ENCODE measurements at regions not wholly inside any gene's neighbourhood (a gene's known extent, or its start where the extent isn't known, plus 50 kb on each side); places are given as distances from the start of the nearest gene placed in this dataset.

DNA sequence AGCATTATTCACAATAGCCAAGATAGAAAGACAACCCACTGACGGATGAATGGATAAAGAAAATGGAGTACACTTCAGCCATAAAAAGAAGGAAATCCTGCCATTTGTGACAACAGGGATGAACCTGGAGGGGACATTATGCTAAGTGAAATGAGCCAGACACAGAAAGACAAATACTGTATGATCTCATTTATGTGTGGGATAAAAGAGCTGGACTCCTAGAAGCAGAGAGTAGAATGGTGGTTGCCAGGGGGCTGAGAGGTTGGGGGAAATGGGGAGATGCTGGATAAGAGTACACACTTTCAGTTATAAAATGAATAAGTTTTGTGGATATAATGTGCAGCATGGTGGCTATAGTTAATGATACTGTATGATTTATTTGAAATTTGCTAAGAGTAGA lies 124.4 kb downstream of the SEC23IP start:
- 100% methylated on average over 1 of the region's 1 CpG for WGBS (ENCODE audit: low lambda C conversion rate, missing lambda C conversion rate)
- no peak overlapping the region for H2AFZ ChIP-seq
- no peak overlapping the region for H3K4me2 ChIP-seq
- no peak for DNase-seq (ENCODE audit: low spot score)
- H4K20me1 ChIP-seq (ENCODE audit: insufficient read depth, poor library complexity, severe bottlenecking), result no peaks in the 10 kb centered on the region
- no peak overlapping the region for H3K4me3 ChIP-seq
- no peaks in the 10 kb centered on the region for H3K27me3 ChIP-seq
- H3K9me3 ChIP-seq (ENCODE audit: low read depth), result no peaks in the 10 kb centered on the region
- no peaks in the 10 kb centered on the region for H3K79me2 ChIP-seq
- H3K9me2 ChIP-seq (replicated peaks; ENCODE audit: insufficient read depth), result no peaks in the 10 kb centered on the region
- H3K4me1 ChIP-seq (ENCODE audit: insufficient read depth), result no peaks in the 10 kb centered on the region
- no peaks in the 10 kb centered on the region for H3K36me3 ChIP-seq (replicated peaks; ENCODE audit: insufficient read depth, low read depth)
- no peak overlapping the region for H3K27ac ChIP-seq
- TF ChIP-seq EZH2phosphoT487 (IDR thresholded peaks at IDR 0.05; ENCODE audit: low read depth, severe bottlenecking, unreplicated experiment), result no peak
- no peak for TF ChIP-seq CTCF (IDR thresholded peaks at IDR 0.05; ENCODE audit: poor library complexity)
- no peak for TF ChIP-seq EZH2 (IDR thresholded peaks at IDR 0.05; ENCODE audit: borderline replicate concordance)

GRCh38 chr10:120017733-120018417 lies 125.3 kb downstream of the SEC23IP start:
- no peak for DNase-seq (ENCODE audit: low spot score)
- TF ChIP-seq EZH2 (IDR thresholded peaks at IDR 0.05; ENCODE audit: borderline replicate concordance) (no peak), CTCF (IDR thresholded peaks at IDR 0.05; ENCODE audit: poor library complexity) (no peak), EZH2phosphoT487 (IDR thresholded peaks at IDR 0.05; ENCODE audit: low read depth, severe bottlenecking, unreplicated experiment) (no peak)
- H3K4me3 ChIP-seq, result no peak overlapping the region

GRCh38 chr10:120018695-120019094 lies 126.2 kb downstream of the SEC23IP start:
- Histone ChIP-seq H2AFZ (no peak overlapping the region), H3K4me1 (ENCODE audit: insufficient read depth) (no peaks in the 10 kb centered on the region), H3K36me3 (replicated peaks; ENCODE audit: insufficient read depth, low read depth) (no peaks in the 10 kb centered on the region), H3K27me3 (no peaks in the 10 kb centered on the region), H3K4me2 (no peak overlapping the region), H3K27ac (no peak overlapping the region), H3K4me3 (no peak overlapping the region), H4K20me1 (ENCODE audit: insufficient read depth, poor library complexity, severe bottlenecking) (no peaks in the 10 kb centered on the region), H3K79me2 (no peaks in the 10 kb centered on the region), H3K9me2 (replicated peaks; ENCODE audit: insufficient read depth) (no peaks in the 10 kb centered on the region), H3K9me3 (ENCODE audit: low read depth) (no peaks in the 10 kb centered on the region)
- WGBS (ENCODE audit: low lambda C conversion rate, missing lambda C conversion rate), result 93% methylated on average over 5 of the region's 5 CpGs
- DNase-seq (ENCODE audit: low spot score), result no peak
- TF ChIP-seq CTCF (IDR thresholded peaks at IDR 0.05; ENCODE audit: poor library complexity) (no peak), EZH2phosphoT487 (IDR thresholded peaks at IDR 0.05; ENCODE audit: low read depth, severe bottlenecking, unreplicated experiment) (no peak), EZH2 (IDR thresholded peaks at IDR 0.05; ENCODE audit: borderline replicate concordance) (no peak)

More at GRCh38 chr10:120017733-120018417, 125.3 kb downstream of the SEC23IP start:
- no peaks in the 10 kb centered on the region for H3K79me2 ChIP-seq
- no peaks in the 10 kb centered on the region for H3K36me3 ChIP-seq (replicated peaks; ENCODE audit: insufficient read depth, low read depth)
- 68% methylated on average over 6 of the region's 6 CpGs for WGBS (ENCODE audit: low lambda C conversion rate, missing lambda C conversion rate)
- no peak overlapping the region for H3K4me2 ChIP-seq
- no peaks in the 10 kb centered on the region for H4K20me1 ChIP-seq (ENCODE audit: insufficient read depth, poor library complexity, severe bottlenecking)
- no peak overlapping the region for H2AFZ ChIP-seq
- no peaks in the 10 kb centered on the region for H3K27me3 ChIP-seq
- no peaks in the 10 kb centered on the region for H3K4me1 ChIP-seq (ENCODE audit: insufficient read depth)
- no peak overlapping the region for H3K27ac ChIP-seq
- no peaks in the 10 kb centered on the region for H3K9me3 ChIP-seq (ENCODE audit: low read depth)
- no peaks in the 10 kb centered on the region for H3K9me2 ChIP-seq (replicated peaks; ENCODE audit: insufficient read depth)
